NB4 (cell line): ENCODE measurements at regions not wholly inside any gene's neighbourhood (a gene's known extent, or its start where the extent isn't known, plus 50 kb on each side); places are given as distances from the start of the nearest gene placed in this dataset.

Experiments used
- CTCF ChIP-seq: IDR thresholded peaks from one replicate; pipeline ENCODE4 v1.5.1; 2012; ENCODE audit warnings: low read depth, low read length
- MYC ChIP-seq: IDR thresholded peaks from 2 replicates; pipeline ENCODE4 v1.6.1; 2011; ENCODE audit warnings: low read depth, low read length
- POLR2A ChIP-seq: IDR thresholded peaks from 2 replicates; pipeline ENCODE4 v1.6.1; 2011; ENCODE audit warnings: mild to moderate bottlenecking; ENCODE audit not compliant: insufficient read length; ENCODE audit errors: extremely low read depth

DNA sequence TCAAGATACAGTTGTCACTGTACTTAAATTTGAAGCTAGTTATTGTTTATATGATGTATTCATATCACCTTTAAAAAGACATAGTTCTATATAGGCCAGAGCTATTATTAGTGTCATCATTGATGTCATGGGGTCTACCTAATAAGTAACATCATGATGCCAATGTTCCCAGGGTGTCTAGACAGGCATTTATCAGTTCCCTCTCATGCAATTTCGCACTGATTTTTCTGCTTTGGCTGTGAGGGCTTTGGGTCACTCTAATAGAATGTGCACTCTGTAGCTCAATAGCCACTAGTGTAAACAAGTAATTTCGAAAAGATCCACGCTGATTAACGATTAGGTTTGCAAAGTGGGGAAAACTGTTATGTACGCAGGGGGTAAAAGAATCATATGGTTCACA, 1651.3 kb downstream of the SLITRK5 start:
- TF ChIP-seq POLR2A (no peak), CTCF (no peak), MYC (no peak)
